ENCODE measurements at regions not wholly inside any gene's neighbourhood (a gene's known extent, or its start where the extent isn't known, plus 50 kb on each side); places are given as distances from the start of the nearest gene placed in this dataset.
A peak's percentile ranks its signal among the peaks of the same experiment; 100 is the strongest.
"Not testable (repeated sequence)": the region's sequence is repeated elsewhere in the genome, so short reads cannot be mapped to it uniquely, and the experiment has no call there.

- DNase-seq: no peak
Observed at GRCh38 chr19:29154163-29154562, 58.8 kb downstream of the UQCRFS1 start.

GRCh38 chr19:29145756-29146155 lies 67.2 kb downstream of the UQCRFS1 start:
- no peak for DNase-seq

- no peak for DNase-seq
Observed at GRCh38 chr19:29143183-29143582, 69.8 kb downstream of the UQCRFS1 start.

GRCh38 chr19:29139227-29139626 lies 73.7 kb downstream of the UQCRFS1 start:
- no peak for DNase-seq

- DNase-seq: not testable (repeated sequence)
Observed at GRCh38 chr19:29138206-29138605, 74.7 kb downstream of the UQCRFS1 start.

GRCh38 chr19:29131456-29131855 lies 81.5 kb downstream of the UQCRFS1 start:
- DNase-seq: no peak

- no peak for DNase-seq
Observed at GRCh38 chr19:29129148-29129547, 83.8 kb downstream of the UQCRFS1 start.

GRCh38 chr19:29128203-29128602 lies 84.7 kb downstream of the UQCRFS1 start:
- DNase-seq: no peak

- DNase-seq: no peak
Observed at GRCh38 chr19:29122185-29122584, 90.8 kb downstream of the UQCRFS1 start.

- no peak for DNase-seq
Observed at GRCh38 chr19:29121684-29122083, 91.3 kb downstream of the UQCRFS1 start.

GRCh38 chr19:29120466-29120865 lies 92.5 kb downstream of the UQCRFS1 start:
- no peak for DNase-seq

GRCh38 chr19:29119590-29119989 lies 93.4 kb downstream of the UQCRFS1 start:
- no peak for DNase-seq

GRCh38 chr19:29118389-29118788 lies 94.6 kb downstream of the UQCRFS1 start:
- DNase-seq: no peak

- DNase-seq: no peak
Observed at GRCh38 chr19:29117926-29118325, 95.0 kb downstream of the UQCRFS1 start.

GRCh38 chr19:29115181-29115580 lies 97.8 kb downstream of the UQCRFS1 start:
- DNase-seq: no peak

GRCh38 chr19:29113838-29114237 lies 99.1 kb downstream of the UQCRFS1 start:
- peak; percentile 27 for DNase-seq

- peak; percentile 17 for DNase-seq
Observed at GRCh38 chr19:29111576-29111975, 101.4 kb downstream of the UQCRFS1 start.

GRCh38 chr19:29107831-29108230 lies 105.1 kb downstream of the UQCRFS1 start:
- DNase-seq: no peak

- no peak for DNase-seq
Observed at GRCh38 chr19:29106346-29106885, 106.5 kb downstream of the UQCRFS1 start.

- DNase-seq: no peak
Observed at GRCh38 chr19:29105629-29106292, 107.2 kb downstream of the UQCRFS1 start.

GRCh38 chr19:29104605-29105241 lies 108.2 kb downstream of the UQCRFS1 start:
- DNase-seq: peak; percentile 36

- DNase-seq: peak; percentile 6
Observed at GRCh38 chr19:29098863-29099481, 114.0 kb downstream of the UQCRFS1 start.

GRCh38 chr19:29098091-29098490 lies 114.9 kb downstream of the UQCRFS1 start:
- peak; percentile 14 for DNase-seq

- peak; percentile 17 for DNase-seq
Observed at GRCh38 chr19:29096896-29097295, 116.1 kb downstream of the UQCRFS1 start.

Data from activated effector memory CD4-positive, alpha-beta T cell treated with anti-CD3 and anti-CD28 coated beads, Interleukin-2, amount 50 U/mL, for 16 hours (primary cell).